ENCODE measurements at regions not wholly inside any gene's neighbourhood (a gene's known extent, or its start where the extent isn't known, plus 50 kb on each side); places are given as distances from the start of the nearest gene placed in this dataset.

- no peak overlapping the region for H3K4me3 ChIP-seq (replicated peaks; ENCODE audit: low read depth, low read length)
- DNase-seq (ENCODE audit: low read depth) = no peak
- TF ChIP-seq CTCF (IDR thresholded peaks at IDR 0.05; ENCODE audit: low read length, missing control alignments) = no peak
Observed at GRCh38 chr13:68063181-68063580, 833.0 kb upstream of the PCDH9 start.

DNA sequence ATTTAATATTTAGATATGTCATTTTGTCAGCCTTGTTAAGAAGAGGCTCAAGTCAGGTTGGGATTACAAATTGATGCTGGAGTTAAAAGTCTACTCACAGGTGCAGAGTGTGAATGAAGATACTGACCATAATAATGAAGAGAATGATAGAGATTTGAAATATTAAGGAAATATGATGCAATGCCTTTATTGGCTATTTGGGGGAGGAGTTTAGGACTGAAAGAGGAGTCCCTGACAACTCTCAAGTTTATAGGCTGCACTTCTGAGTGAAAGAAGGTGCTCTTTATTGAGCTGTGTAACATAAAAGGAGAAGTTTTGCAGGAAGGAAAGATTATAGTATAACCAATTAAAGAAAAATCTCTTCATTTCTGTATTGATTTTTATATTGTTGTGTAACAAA, 827.7 kb upstream of the PCDH9 start:
- no peak for TF ChIP-seq CTCF (IDR thresholded peaks at IDR 0.05; ENCODE audit: low read length, missing control alignments)
- no peak overlapping the region for H3K4me3 ChIP-seq (replicated peaks; ENCODE audit: low read depth, low read length)
- no peak for DNase-seq (ENCODE audit: low read depth)

- no peak overlapping the region for H3K4me3 ChIP-seq (replicated peaks; ENCODE audit: low read depth, low read length)
- TF ChIP-seq CTCF (IDR thresholded peaks at IDR 0.05; ENCODE audit: low read length, missing control alignments) = no peak
- DNase-seq (ENCODE audit: low read depth) = peak; percentile 61
Observed at GRCh38 chr13:68056816-68057710, 826.9 kb upstream of the PCDH9 start.

DNA sequence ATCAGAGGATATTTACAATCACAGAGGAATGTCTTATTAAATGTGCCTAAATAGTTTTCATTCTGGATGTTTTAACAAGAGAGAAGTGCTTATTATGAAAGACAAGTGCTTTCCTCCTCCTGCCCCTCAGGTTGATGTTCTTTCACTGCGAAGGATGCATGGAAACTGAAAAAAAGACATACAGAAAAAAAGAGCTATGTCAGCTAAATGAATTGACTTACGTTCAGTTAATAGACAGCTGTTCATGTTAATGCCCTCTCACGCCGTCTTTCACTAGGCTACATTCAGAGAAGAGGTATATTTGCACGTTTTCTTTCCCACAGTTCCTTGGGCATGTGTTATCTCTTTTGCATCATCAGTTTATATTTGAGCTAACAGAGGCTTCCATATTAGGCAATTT, 821.8 kb upstream of the PCDH9 start:
- DNase-seq (ENCODE audit: low read depth) = no peak
- no peak for TF ChIP-seq CTCF (IDR thresholded peaks at IDR 0.05; ENCODE audit: low read length, missing control alignments)
- no peak overlapping the region for H3K4me3 ChIP-seq (replicated peaks; ENCODE audit: low read depth, low read length)

- no peak for DNase-seq (ENCODE audit: low read depth)
- no peak overlapping the region for H3K4me3 ChIP-seq (replicated peaks; ENCODE audit: low read depth, low read length)
- TF ChIP-seq CTCF (IDR thresholded peaks at IDR 0.05; ENCODE audit: low read length, missing control alignments) = no peak
Observed at GRCh38 chr13:68050761-68051160, 820.6 kb upstream of the PCDH9 start.

DNA sequence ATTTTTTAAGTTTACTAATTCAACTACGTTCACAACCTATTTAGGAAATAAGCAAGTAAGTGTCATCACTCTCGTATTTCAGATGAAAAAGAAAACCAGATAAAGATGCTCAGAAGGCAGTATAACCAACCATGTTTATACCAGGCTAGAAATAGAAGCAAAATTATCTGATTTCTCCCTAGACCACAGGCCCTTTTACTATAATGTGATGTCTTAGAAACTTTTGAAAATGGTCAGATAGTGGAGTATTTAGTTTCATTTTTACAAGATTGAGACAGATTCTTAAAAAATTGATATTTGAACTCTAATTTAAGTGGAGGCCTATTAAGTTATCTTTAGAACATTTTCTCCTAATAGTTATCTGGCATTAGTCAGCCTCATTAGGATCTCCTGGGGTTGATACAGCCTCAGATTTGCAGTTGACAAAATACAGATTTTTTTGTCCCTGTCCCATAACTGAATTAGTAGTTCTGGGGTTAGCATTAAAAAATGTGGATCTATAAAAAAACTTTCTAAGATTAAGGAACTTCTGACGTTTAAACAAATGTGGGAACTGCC, 818.7 kb upstream of the PCDH9 start:
- no peak for TF ChIP-seq CTCF (IDR thresholded peaks at IDR 0.05; ENCODE audit: low read length, missing control alignments)
- no peak for DNase-seq (ENCODE audit: low read depth)
- no peak overlapping the region for H3K4me3 ChIP-seq (replicated peaks; ENCODE audit: low read depth, low read length)
